GM12865 (cell line): ENCODE measurements at regions not wholly inside any gene's neighbourhood (a gene's known extent, or its start where the extent isn't known, plus 50 kb on each side); places are given as distances from the start of the nearest gene placed in this dataset.

Experiments
- DNase-seq: peaks from one replicate; pipeline ENCODE4 v3.0.0; 2010; ENCODE audit warnings: low read depth
- H3K4me3 ChIP-seq: 2 replicates; pipeline ENCODE4 v1.5.1; 2011; ENCODE audit warnings: mild to moderate bottlenecking, low read depth, low read length, control low read depth
- CTCF ChIP-seq: IDR thresholded peaks from 2 replicates; pipeline ENCODE4 v1.5.1; 2011; ENCODE audit warnings: low read length, control low read depth, low read depth, inconsistent platforms; ENCODE audit not compliant: insufficient read depth; ENCODE audit errors: missing control alignments

GRCh38 chr2:240325016-240326007 is 110.2 kb upstream of the GPC1 start:
- no peak overlapping the region for H3K4me3 ChIP-seq
- DNase-seq, result no peak
- no peak for TF ChIP-seq CTCF

GRCh38 chr2:240326246-240326645 is 109.2 kb upstream of the GPC1 start:
- DNase-seq, result no peak
- H3K4me3 ChIP-seq, result no peak overlapping the region
- no peak for TF ChIP-seq CTCF

GRCh38 chr2:240326886-240327285 is 108.6 kb upstream of the GPC1 start:
- no peak for TF ChIP-seq CTCF
- H3K4me3 ChIP-seq, result no peak overlapping the region
- no peak for DNase-seq

- no peak for DNase-seq
- no peak for TF ChIP-seq CTCF
- H3K4me3 ChIP-seq, result no peak overlapping the region
Measured at GRCh38 chr2:240327566-240327965, 107.9 kb upstream of the GPC1 start.

- DNase-seq, result no peak
- H3K4me3 ChIP-seq, result no peak overlapping the region
- no peak for TF ChIP-seq CTCF
Measured at GRCh38 chr2:240328526-240328925, 106.9 kb upstream of the GPC1 start.

- DNase-seq, result no peak
- no peak for TF ChIP-seq CTCF
- no peak overlapping the region for H3K4me3 ChIP-seq
Measured at GRCh38 chr2:240329116-240329665, 106.3 kb upstream of the GPC1 start.

GRCh38 chr2:240329778-240330177 is 105.7 kb upstream of the GPC1 start:
- DNase-seq, result no peak
- no peak for TF ChIP-seq CTCF
- H3K4me3 ChIP-seq, result no peak overlapping the region
